ENCODE measurements at regions not wholly inside any gene's neighbourhood (a gene's known extent, or its start where the extent isn't known, plus 50 kb on each side); places are given as distances from the start of the nearest gene placed in this dataset.

GRCh38 chr18:10143596-10143995 is 229.8 kb downstream of the VAPA start:
- ATAC-seq: no peak
- Mint-ChIP-seq H3K27ac (no peak overlapping the region), H3K4me1 (peaks cover 41% of the 10 kb centered on the region)

More at GRCh38 chr18:10143596-10143995, 229.8 kb downstream of the VAPA start:
- no peaks in the 10 kb centered on the region for H4K20me1 ChIP-seq (replicated peaks; ENCODE audit: insufficient read depth)
- H2AFZ ChIP-seq: no peak overlapping the region
- H3K36me3 Mint-ChIP-seq (ENCODE audit: low read depth): no peaks in the 10 kb centered on the region
- H3K4me3 ChIP-seq: no peak overlapping the region
- no peaks in the 10 kb centered on the region for H3K27me3 ChIP-seq (ENCODE audit: insufficient read depth)
- 0 out of 3 replicates have a peak, but pooled peaks cover 3% of the 10 kb centered on the region for H3K9me3 Mint-ChIP-seq
- DNase-seq (ENCODE audit: low spot score): no peak
- H3K27me3 Mint-ChIP-seq (ENCODE audit: insufficient read depth, low read depth, poor library complexity): peaks cover 8% of the 10 kb centered on the region
- no peaks in the 10 kb centered on the region for H3F3A ChIP-seq (replicated peaks; ENCODE audit: low read depth)
- no peak for TF ChIP-seq JUNB (IDR thresholded peaks at IDR 0.05; ENCODE audit: unreplicated experiment)
- TF ChIP-seq, protein P1, sequence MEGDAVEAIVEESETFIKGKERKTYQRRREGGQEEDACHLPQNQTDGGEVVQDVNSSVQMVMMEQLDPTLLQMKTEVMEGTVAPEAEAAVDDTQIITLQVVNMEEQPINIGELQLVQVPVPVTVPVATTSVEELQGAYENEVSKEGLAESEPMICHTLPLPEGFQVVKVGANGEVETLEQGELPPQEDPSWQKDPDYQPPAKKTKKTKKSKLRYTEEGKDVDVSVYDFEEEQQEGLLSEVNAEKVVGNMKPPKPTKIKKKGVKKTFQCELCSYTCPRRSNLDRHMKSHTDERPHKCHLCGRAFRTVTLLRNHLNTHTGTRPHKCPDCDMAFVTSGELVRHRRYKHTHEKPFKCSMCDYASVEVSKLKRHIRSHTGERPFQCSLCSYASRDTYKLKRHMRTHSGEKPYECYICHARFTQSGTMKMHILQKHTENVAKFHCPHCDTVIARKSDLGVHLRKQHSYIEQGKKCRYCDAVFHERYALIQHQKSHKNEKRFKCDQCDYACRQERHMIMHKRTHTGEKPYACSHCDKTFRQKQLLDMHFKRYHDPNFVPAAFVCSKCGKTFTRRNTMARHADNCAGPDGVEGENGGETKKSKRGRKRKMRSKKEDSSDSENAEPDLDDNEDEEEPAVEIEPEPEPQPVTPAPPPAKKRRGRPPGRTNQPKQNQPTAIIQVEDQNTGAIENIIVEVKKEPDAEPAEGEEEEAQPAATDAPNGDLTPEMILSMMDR (conservative IDR thresholded peaks at IDR 0.05; ENCODE audit: low read depth in 2 of 2): no peak
- TF ChIP-seq CREB1 (CRISPR knock-in tag; IDR thresholded peaks at IDR 0.05; ENCODE audit: low read depth): no peak
- no peak for TF ChIP-seq EZH2phosphoT487 (IDR thresholded peaks at IDR 0.05; ENCODE audit: unreplicated experiment)
- TF ChIP-seq ZNF114 (CRISPR knock-in tag; IDR thresholded peaks at IDR 0.05): no peak
- TF ChIP-seq EZH2 (IDR thresholded peaks at IDR 0.05; ENCODE audit: low read depth, unreplicated experiment): no peak
- TF ChIP-seq, protein P2, sequence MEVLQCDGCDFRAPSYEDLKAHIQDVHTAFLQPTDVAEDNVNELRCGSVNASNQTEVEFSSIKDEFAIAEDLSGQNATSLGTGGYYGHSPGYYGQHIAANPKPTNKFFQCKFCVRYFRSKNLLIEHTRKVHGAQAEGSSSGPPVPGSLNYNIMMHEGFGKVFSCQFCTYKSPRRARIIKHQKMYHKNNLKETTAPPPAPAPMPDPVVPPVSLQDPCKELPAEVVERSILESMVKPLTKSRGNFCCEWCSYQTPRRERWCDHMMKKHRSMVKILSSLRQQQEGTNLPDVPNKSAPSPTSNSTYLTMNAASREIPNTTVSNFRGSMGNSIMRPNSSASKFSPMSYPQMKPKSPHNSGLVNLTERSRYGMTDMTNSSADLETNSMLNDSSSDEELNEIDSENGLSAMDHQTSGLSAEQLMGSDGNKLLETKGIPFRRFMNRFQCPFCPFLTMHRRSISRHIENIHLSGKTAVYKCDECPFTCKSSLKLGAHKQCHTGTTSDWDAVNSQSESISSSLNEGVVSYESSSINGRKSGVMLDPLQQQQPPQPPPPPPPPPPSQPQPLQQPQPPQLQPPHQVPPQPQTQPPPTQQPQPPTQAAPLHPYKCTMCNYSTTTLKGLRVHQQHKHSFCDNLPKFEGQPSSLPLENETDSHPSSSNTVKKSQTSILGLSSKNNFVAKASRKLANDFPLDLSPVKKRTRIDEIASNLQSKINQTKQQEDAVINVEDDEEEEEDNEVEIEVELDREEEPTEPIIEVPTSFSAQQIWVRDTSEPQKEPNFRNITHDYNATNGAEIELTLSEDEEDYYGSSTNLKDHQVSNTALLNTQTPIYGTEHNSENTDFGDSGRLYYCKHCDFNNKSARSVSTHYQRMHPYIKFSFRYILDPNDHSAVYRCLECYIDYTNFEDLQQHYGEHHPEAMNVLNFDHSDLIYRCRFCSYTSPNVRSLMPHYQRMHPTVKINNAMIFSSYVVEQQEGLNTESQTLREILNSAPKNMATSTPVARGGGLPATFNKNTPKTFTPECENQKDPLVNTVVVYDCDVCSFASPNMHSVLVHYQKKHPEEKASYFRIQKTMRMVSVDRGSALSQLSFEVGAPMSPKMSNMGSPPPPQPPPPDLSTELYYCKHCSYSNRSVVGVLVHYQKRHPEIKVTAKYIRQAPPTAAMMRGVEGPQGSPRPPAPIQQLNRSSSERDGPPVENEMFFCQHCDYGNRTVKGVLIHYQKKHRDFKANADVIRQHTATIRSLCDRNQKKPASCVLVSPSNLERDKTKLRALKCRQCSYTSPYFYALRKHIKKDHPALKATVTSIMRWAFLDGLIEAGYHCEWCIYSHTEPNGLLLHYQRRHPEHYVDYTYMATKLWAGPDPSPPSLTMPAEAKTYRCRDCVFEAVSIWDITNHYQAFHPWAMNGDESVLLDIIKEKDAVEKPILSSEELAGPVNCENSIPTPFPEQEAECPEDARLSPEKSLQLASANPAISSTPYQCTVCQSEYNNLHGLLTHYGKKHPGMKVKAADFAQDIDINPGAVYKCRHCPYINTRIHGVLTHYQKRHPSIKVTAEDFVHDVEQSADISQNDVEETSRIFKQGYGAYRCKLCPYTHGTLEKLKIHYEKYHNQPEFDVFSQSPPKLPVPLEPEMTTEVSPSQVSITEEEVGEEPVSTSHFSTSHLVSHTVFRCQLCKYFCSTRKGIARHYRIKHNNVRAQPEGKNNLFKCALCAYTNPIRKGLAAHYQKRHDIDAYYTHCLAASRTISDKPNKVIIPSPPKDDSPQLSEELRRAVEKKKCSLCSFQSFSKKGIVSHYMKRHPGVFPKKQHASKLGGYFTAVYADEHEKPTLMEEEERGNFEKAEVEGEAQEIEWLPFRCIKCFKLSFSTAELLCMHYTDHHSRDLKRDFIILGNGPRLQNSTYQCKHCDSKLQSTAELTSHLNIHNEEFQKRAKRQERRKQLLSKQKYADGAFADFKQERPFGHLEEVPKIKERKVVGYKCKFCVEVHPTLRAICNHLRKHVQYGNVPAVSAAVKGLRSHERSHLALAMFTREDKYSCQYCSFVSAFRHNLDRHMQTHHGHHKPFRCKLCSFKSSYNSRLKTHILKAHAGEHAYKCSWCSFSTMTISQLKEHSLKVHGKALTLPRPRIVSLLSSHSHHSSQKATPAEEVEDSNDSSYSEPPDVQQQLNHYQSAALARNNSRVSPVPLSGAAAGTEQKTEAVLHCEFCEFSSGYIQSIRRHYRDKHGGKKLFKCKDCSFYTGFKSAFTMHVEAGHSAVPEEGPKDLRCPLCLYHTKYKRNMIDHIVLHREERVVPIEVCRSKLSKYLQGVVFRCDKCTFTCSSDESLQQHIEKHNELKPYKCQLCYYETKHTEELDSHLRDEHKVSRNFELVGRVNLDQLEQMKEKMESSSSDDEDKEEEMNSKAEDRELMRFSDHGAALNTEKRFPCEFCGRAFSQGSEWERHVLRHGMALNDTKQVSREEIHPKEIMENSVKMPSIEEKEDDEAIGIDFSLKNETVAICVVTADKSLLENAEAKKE (CRISPR knock-in tag; IDR thresholded peaks at IDR 0.05): no peak
- no peak for TF ChIP-seq ZNF331 (CRISPR knock-in tag; IDR thresholded peaks at IDR 0.05; ENCODE audit: low read depth)
- no peak for TF ChIP-seq NANOG (IDR thresholded peaks at IDR 0.05; ENCODE audit: borderline replicate concordance)
- TF ChIP-seq, protein P3, sequence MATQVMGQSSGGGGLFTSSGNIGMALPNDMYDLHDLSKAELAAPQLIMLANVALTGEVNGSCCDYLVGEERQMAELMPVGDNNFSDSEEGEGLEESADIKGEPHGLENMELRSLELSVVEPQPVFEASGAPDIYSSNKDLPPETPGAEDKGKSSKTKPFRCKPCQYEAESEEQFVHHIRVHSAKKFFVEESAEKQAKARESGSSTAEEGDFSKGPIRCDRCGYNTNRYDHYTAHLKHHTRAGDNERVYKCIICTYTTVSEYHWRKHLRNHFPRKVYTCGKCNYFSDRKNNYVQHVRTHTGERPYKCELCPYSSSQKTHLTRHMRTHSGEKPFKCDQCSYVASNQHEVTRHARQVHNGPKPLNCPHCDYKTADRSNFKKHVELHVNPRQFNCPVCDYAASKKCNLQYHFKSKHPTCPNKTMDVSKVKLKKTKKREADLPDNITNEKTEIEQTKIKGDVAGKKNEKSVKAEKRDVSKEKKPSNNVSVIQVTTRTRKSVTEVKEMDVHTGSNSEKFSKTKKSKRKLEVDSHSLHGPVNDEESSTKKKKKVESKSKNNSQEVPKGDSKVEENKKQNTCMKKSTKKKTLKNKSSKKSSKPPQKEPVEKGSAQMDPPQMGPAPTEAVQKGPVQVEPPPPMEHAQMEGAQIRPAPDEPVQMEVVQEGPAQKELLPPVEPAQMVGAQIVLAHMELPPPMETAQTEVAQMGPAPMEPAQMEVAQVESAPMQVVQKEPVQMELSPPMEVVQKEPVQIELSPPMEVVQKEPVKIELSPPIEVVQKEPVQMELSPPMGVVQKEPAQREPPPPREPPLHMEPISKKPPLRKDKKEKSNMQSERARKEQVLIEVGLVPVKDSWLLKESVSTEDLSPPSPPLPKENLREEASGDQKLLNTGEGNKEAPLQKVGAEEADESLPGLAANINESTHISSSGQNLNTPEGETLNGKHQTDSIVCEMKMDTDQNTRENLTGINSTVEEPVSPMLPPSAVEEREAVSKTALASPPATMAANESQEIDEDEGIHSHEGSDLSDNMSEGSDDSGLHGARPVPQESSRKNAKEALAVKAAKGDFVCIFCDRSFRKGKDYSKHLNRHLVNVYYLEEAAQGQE (IDR thresholded peaks at IDR 0.05; ENCODE audit: unreplicated experiment): no peak
- TF ChIP-seq POLR2AphosphoS5 (IDR thresholded peaks at IDR 0.05; ENCODE audit: low read depth): no peak
- TF ChIP-seq ETS1 (IDR thresholded peaks at IDR 0.05): no peak
- no peak for TF ChIP-seq STAT1 (IDR thresholded peaks at IDR 0.05; ENCODE audit: unreplicated experiment)
- H3K4me2 ChIP-seq: no peak overlapping the region
- H3K4me3 Mint-ChIP-seq: no peak overlapping the region
- H3K4me1 ChIP-seq (ENCODE audit: insufficient read depth): peaks cover 22% of the 10 kb centered on the region
- H3K27ac ChIP-seq (ENCODE audit: low read depth): no peak overlapping the region
- no peaks in the 10 kb centered on the region for H3K79me2 ChIP-seq (replicated peaks; ENCODE audit: insufficient read depth)
- no peaks in the 10 kb centered on the region for H3K9me2 ChIP-seq (ENCODE audit: insufficient read depth)
- H3K36me3 ChIP-seq (ENCODE audit: insufficient read depth): no peaks in the 10 kb centered on the region
